ENCODE measurements at regions not wholly inside any gene's neighbourhood (a gene's known extent, or its start where the extent isn't known, plus 50 kb on each side); places are given as distances from the start of the nearest gene placed in this dataset.

GRCh38 chr9:86662890-86663468 is 284.3 kb downstream of the GAS1 start:
- Histone ChIP-seq H3K27ac (ENCODE audit: extremely low read depth, low read depth, low read length) (no peak overlapping the region), H3K4me2 (ENCODE audit: insufficient read depth, low read length) (no peak overlapping the region), H3K4me3 (no peak overlapping the region), H3K9ac (ENCODE audit: insufficient read depth in 1 of 2, low read depth in 2 of 2, low read length in 2 of 2) (no peak overlapping the region), H3K36me3 (ENCODE audit: control insufficient read depth, insufficient read depth, low read length) (no peaks in the 10 kb centered on the region), H3K9me1 (ENCODE audit: control insufficient read depth, insufficient read depth, low read length) (no peaks in the 10 kb centered on the region), H3K9me3 (replicated peaks; ENCODE audit: control insufficient read depth, insufficient read depth, low read depth, low read length) (no peaks in the 10 kb centered on the region), H2AFZ (ENCODE audit: low read depth, low read length) (no peak overlapping the region), H3K4me1 (replicated peaks in 1 of 2; ENCODE audit: control insufficient read depth in 2 of 2, insufficient read depth in 2 of 2, low read length in 2 of 2) (no peaks in the 10 kb centered on the region), H3K27me3 (ENCODE audit: control insufficient read depth in 2 of 2, insufficient read depth in 2 of 2, low read length in 2 of 2) (no peaks in the 10 kb centered on the region), H4K20me1 (replicated peaks; ENCODE audit: control insufficient read depth, insufficient read depth, low read length) (no peaks in the 10 kb centered on the region), H3K79me2 (ENCODE audit: control insufficient read depth, insufficient read depth, low read length) (no peaks in the 10 kb centered on the region)
- TF ChIP-seq SMAD2 (IDR thresholded peaks at IDR 0.05; ENCODE audit: low read depth, low read length): no peak
- TF ChIP-seq, protein P1, sequence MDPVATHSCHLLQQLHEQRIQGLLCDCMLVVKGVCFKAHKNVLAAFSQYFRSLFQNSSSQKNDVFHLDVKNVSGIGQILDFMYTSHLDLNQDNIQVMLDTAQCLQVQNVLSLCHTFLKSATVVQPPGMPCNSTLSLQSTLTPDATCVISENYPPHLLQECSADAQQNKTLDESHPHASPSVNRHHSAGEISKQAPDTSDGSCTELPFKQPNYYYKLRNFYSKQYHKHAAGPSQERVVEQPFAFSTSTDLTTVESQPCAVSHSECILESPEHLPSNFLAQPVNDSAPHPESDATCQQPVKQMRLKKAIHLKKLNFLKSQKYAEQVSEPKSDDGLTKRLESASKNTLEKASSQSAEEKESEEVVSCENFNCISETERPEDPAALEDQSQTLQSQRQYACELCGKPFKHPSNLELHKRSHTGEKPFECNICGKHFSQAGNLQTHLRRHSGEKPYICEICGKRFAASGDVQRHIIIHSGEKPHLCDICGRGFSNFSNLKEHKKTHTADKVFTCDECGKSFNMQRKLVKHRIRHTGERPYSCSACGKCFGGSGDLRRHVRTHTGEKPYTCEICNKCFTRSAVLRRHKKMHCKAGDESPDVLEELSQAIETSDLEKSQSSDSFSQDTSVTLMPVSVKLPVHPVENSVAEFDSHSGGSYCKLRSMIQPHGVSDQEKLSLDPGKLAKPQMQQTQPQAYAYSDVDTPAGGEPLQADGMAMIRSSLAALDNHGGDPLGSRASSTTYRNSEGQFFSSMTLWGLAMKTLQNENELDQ (CRISPR knock-in tag; IDR thresholded peaks at IDR 0.05; ENCODE audit: borderline replicate concordance): no peak
- in situ Hi-C loops (cut with MboI): no loop called here
- ATAC-seq: no peak
- intact Hi-C loops (cut with micrococcal nuclease): no loop called here
- ChIA-PET POLR2A (no interaction called here), CTCF (ENCODE audit: low intra/inter-chr PET ratio) (no interaction called here)
- no peak for DNase-seq (ENCODE audit: extremely low read depth in 1 of 4, low spot score in 3 of 4)
- WGBS (ENCODE audit: insufficient coverage, low coverage, missing lambda C conversion rate): 0% methylated on average over 2 of the region's 2 CpGs
- no TSS peak for BruUV-seq (replicated peaks)
- FAIRE-seq: no peak

Measured in K562 (cell line).